GM12865 (cell line): ENCODE measurements at regions not wholly inside any gene's neighbourhood (a gene's known extent, or its start where the extent isn't known, plus 50 kb on each side); places are given as distances from the start of the nearest gene placed in this dataset.

Experiments used
- DNase-seq: peaks from one replicate; pipeline ENCODE4 v3.0.0; 2010; ENCODE audit warnings: low read depth
- H3K4me3 ChIP-seq: 2 replicates; pipeline ENCODE4 v1.5.1; 2011; ENCODE audit warnings: mild to moderate bottlenecking, low read depth, low read length, control low read depth
- CTCF ChIP-seq: IDR thresholded peaks from 2 replicates; pipeline ENCODE4 v1.5.1; 2011; ENCODE audit warnings: low read length, control low read depth, low read depth, inconsistent platforms; ENCODE audit not compliant: insufficient read depth; ENCODE audit errors: missing control alignments

- TF ChIP-seq CTCF, result no peak
- DNase-seq, result no peak
- H3K4me3 ChIP-seq, result no peak overlapping the region
These were observed 356.9 kb downstream of the TNS1 start for GRCh38 chr2:217645896-217646295.

GRCh38 chr2:217643789-217644301, 358.9 kb downstream of the TNS1 start:
- no peak overlapping the region for H3K4me3 ChIP-seq
- no peak for DNase-seq
- TF ChIP-seq CTCF, result no peak

- no peak overlapping the region for H3K4me3 ChIP-seq
- TF ChIP-seq CTCF, result no peak
- no peak for DNase-seq
These were observed 359.9 kb downstream of the TNS1 start for GRCh38 chr2:217642944-217643343.

- no peak overlapping the region for H3K4me3 ChIP-seq
- no peak for TF ChIP-seq CTCF
- DNase-seq, result no peak
These were observed 360.8 kb downstream of the TNS1 start for GRCh38 chr2:217641960-217642359.

GRCh38 chr2:217639481-217639880, 363.3 kb downstream of the TNS1 start:
- no peak for DNase-seq
- TF ChIP-seq CTCF, result no peak
- no peak overlapping the region for H3K4me3 ChIP-seq

GRCh38 chr2:217638533-217638932, 364.3 kb downstream of the TNS1 start:
- TF ChIP-seq CTCF, result no peak
- H3K4me3 ChIP-seq, result no peak overlapping the region
- DNase-seq, result no peak

- no peak for DNase-seq
- no peak for TF ChIP-seq CTCF
These were observed 364.8 kb downstream of the TNS1 start for GRCh38 chr2:217638031-217638430.

More at GRCh38 chr2:217638031-217638430, 364.8 kb downstream of the TNS1 start:
- H3K4me3 ChIP-seq, result no peak overlapping the region
